RWPE1 (cell line): ENCODE measurements at regions not wholly inside any gene's neighbourhood (a gene's known extent, or its start where the extent isn't known, plus 50 kb on each side); places are given as distances from the start of the nearest gene placed in this dataset.

ENCODE experiments used
- CTCF ChIA-PET: fragments of 350-600 bp; sonication (Branson Sonifier 250); formaldehyde crosslinking; extraction: SDS; loops from one replicate; lab custom pipeline; 2021; lab: Yijun Ruan, JAX
- POLR2A ChIA-PET: fragments of 400-600 bp; formaldehyde crosslinking; extraction: SDS; loops from one replicate; lab custom pipeline; 2020; ENCODE audit warnings: antibody characterized with exemption; ENCODE audit not compliant: low non-redundant PET; lab: Yijun Ruan, JAX
- DNase-seq: peaks from one replicate; pipeline ENCODE4 v3.0.0; 2012; ENCODE audit warnings: low spot score
- H3K27ac ChIP-seq: fragments of 450-650 bp; 2 replicates; pipeline ENCODE4 v1.5.1; 2017
- TF ChIP-seq, protein P1 (sequence below): fragments of 450-650 bp; conservative IDR thresholded peaks from 2 replicates; pipeline ENCODE4 v1.5.1; 2017; ENCODE audit warnings: low read depth, mild to moderate bottlenecking

DNA sequence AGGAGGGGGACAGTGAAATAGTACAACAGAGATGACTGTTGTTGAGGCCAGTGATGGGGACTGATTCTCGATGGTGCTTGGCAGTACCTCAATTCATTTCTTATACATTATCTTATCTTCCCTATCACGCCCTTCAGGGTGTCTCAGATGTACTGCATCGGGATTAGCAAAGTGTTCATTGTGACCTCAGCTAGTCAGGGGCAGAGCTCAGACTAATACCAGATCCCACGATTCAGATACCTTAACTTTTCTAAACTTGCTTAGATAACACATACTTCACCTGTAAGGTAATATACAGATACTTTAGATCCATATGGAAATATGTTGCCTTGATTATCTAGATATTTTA lies 720.6 kb downstream of the EFNB2 start:
- DNase-seq, result no peak
- ChIA-PET CTCF (interaction anchor here (0.7 kb wide), 1 partner anchor 649 kb away, joined by 3 read pairs; no protein-coding TSS in a partner anchor), POLR2A (no interaction called here)
- peak overlapping the region; percentile 69 for H3K27ac ChIP-seq
- TF ChIP-seq, protein P1, sequence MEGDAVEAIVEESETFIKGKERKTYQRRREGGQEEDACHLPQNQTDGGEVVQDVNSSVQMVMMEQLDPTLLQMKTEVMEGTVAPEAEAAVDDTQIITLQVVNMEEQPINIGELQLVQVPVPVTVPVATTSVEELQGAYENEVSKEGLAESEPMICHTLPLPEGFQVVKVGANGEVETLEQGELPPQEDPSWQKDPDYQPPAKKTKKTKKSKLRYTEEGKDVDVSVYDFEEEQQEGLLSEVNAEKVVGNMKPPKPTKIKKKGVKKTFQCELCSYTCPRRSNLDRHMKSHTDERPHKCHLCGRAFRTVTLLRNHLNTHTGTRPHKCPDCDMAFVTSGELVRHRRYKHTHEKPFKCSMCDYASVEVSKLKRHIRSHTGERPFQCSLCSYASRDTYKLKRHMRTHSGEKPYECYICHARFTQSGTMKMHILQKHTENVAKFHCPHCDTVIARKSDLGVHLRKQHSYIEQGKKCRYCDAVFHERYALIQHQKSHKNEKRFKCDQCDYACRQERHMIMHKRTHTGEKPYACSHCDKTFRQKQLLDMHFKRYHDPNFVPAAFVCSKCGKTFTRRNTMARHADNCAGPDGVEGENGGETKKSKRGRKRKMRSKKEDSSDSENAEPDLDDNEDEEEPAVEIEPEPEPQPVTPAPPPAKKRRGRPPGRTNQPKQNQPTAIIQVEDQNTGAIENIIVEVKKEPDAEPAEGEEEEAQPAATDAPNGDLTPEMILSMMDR, result no peak

DNA sequence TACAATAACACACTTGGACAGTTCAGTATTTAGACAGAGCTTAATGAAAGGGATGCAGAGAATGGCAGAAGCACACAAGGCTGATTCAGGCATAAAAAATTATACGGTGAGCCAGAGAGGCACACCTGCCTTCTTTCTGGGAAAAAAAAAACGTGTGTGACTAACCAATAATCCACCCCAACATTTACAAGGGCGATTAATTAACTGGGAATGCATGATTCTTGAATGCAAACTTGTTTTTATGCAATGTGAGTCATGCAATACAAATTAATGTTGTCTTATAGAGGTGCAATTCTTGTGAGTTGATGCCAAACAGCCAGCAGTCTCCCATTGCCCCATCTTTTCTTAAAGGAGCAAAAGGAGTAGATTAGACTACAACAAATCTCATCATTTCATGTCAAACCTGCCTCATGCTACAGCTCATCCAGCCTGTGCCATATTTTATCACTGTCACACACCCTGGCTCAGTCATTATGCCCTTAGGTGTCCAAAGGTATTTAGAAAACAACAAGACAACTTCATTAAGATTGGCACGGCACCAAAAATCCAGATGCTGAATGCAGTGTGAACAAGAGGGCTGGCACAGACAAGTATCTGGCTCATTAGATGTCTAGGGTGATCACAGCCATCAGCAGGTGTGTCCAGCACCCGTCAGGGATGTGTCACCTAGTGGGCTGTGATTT lies 721.1 kb downstream of the EFNB2 start:
- peak; percentile 70 for DNase-seq
- CTCF ChIA-PET, result interaction anchor here (0.7 kb wide), 1 partner anchor 197 kb away, joined by 4 read pairs; no protein-coding TSS in a partner anchor
- H3K27ac ChIP-seq, result peak overlapping the region; percentile 69
- POLR2A ChIA-PET, result no interaction called here
- TF ChIP-seq, protein P1, result no peak

DNA sequence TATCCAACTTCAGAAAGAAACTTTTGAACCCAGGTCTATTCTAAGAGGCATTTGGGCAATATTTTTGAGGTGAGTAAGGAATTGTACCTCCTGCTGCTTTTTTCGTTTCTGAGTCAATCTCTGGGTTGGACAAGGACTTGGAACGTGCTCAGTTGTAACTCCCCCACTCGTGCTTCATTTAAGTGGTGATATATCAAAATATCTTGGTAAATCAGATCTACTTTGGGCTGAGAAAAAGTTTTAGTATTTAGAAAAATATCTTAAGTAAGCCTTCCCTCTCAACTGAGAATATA lies 728.9 kb downstream of the EFNB2 start:
- DNase-seq, result no peak
- ChIA-PET CTCF (no interaction called here), POLR2A (no interaction called here)
- TF ChIP-seq, protein P1, result no peak
- H3K27ac ChIP-seq, result no peak overlapping the region

DNA sequence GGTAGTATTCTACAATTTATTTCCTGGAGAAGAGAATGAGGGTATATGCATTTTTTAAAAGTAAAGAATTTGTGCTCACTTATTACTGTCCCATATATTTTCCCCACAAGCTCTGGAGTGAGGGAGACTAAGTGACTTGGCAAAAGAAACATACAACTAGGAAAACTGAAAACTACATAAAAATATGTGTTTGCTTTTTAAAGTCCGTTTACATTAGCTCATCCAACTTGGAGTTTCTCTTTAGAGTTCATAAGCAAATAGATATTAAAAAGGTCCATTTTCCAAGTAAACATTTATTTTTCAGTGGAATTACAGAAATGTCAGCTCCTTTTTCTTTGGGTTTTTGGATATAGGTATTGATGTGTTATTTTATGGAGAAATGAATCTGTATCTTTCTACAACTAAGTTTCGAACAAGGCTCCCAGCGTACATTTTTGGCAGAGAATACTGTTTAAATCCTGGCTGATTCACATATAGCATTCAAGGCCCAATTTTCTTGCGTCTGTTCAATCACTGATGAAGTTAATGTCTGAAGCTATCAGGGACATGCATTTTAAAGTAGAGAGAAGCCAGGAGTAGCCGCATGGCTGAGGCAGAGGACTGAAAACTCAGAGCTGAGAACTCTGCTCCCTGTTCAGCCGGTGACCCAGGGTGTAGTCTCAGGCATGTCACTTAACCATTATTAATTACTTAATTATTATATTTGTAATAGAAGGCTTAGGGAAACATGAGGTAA lies 729.4 kb downstream of the EFNB2 start:
- DNase-seq, result no peak
- H3K27ac ChIP-seq, result no peak overlapping the region
- POLR2A ChIA-PET, result no interaction called here
- CTCF ChIA-PET, result no interaction called here
- TF ChIP-seq, protein P1, result no peak

DNA sequence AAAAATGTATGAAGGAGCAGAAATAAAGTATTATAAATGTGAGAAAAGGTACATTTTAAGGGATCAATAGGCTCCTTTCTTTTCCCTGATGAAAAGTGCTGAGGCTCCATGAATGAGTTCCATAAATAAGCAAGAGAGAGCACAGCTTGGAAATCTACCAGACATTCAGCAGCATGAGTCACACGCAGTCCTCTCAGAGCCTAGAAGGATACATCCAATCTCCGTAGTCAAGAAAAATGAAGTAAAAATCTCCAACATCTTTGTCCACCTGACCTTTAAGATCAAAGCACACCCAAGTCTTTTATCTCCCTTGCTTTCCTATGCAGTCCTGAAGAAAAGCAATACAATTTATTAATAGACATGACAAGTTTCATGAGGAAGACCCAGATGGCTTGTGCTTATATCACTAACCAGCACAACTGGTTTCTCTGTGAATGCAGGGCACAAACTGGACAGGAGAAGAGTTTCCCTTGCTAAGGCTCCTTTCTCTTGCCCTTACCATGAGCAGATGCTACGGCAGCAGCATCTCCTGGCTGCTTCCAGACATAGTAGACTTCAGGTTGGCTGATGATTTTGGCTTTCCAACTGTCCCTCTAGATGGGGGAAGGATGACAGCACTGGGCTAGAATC lies 730.8 kb downstream of the EFNB2 start:
- POLR2A ChIA-PET, result no interaction called here
- CTCF ChIA-PET, result no interaction called here
- no peak overlapping the region for H3K27ac ChIP-seq
- TF ChIP-seq, protein P1, result no peak
- DNase-seq, result no peak

DNA sequence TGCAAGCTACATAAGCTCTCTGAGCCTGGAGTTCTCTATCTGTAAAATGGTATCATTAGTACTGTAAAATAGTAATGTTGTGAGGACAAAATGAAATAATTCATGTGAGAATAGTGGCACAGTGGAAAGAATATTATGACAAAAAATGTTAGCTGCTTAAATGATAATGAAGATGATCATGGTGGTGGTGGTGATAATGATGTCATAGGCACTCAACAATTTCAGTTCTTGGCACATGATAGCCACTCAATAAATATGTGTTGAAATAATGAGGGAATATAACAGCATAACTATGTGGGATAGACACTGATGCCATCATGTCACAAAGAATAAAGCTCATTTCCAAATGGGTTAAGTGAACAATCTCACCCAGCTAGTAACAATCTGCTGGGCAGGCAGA lies 736.3 kb downstream of the EFNB2 start:
- TF ChIP-seq, protein P1, result no peak
- CTCF ChIA-PET, result interaction anchor here (1.1 kb wide), 1 partner anchor 1026 kb away, joined by 5 read pairs; no protein-coding TSS in a partner anchor
- POLR2A ChIA-PET, result no interaction called here
- no peak for DNase-seq
- H3K27ac ChIP-seq, result no peak overlapping the region
